ENCODE measurements at regions not wholly inside any gene's neighbourhood (a gene's known extent, or its start where the extent isn't known, plus 50 kb on each side); places are given as distances from the start of the nearest gene placed in this dataset.

GRCh38 chr16:73572135-73572828 is 524.4 kb upstream of the ZFHX3 start:
- Histone ChIP-seq H3K27ac (ENCODE audit: control insufficient read depth, insufficient read depth) (no peak overlapping the region), H3K36me3 (ENCODE audit: control insufficient read depth in 2 of 2, insufficient read depth in 2 of 2, low read length in 1 of 2) (no peaks in the 10 kb centered on the region), H3K27me3 (replicated peaks in 1 of 2; ENCODE audit: control insufficient read depth in 2 of 2, insufficient read depth in 2 of 2, low read length in 1 of 2) (no peaks in the 10 kb centered on the region; a peak in 1 of 4 replicates), H3K4me3 (no peak overlapping the region), H2AFZ (ENCODE audit: control insufficient read depth, low read depth, low read length) (no peak overlapping the region), H3K4me1 (ENCODE audit: control insufficient read depth, insufficient read depth, low read length) (no peaks in the 10 kb centered on the region), H3K9me3 (replicated peaks; ENCODE audit: control insufficient read depth, insufficient read depth, low read length) (no peaks in the 10 kb centered on the region), H3K9ac (ENCODE audit: control insufficient read depth, insufficient read depth, low read length) (no peak overlapping the region), H3K79me2 (ENCODE audit: control insufficient read depth, insufficient read depth, low read length) (no peaks in the 10 kb centered on the region), H3K4me2 (ENCODE audit: control insufficient read depth, insufficient read depth) (no peak overlapping the region), H4K20me1 (ENCODE audit: control insufficient read depth, insufficient read depth) (no peaks in the 10 kb centered on the region)
- ChIA-PET CTCF (no interaction called here), SMC1A (ENCODE audit: uncharacterized antibody, unreplicated experiment) (no interaction called here), POLR2A (interaction anchor here (0.7 kb wide), 1 partner anchor 41 kb away, joined by 6 read pairs; no protein-coding TSS in a partner anchor), RAD21 (ENCODE audit: unreplicated experiment) (interaction anchor here (0.7 kb wide), 1 partner anchor 1068 kb away, joined by 4 read pairs; no protein-coding TSS in a partner anchor)
- TF ChIP-seq DPF2 (IDR thresholded peaks at IDR 0.05): no peak
- DNase-seq (ENCODE audit: low read depth, low spot score) (no peak), FAIRE-seq (no peak), ATAC-seq (no peak)
- intact Hi-C loops (cut with micrococcal nuclease; ENCODE audit: unreplicated experiment): no loop called here
- no TSS peak for BruUV-seq (replicated peaks)
- in situ Hi-C loops (cut with MboI): no loop called here
- WGBS (ENCODE audit: insufficient coverage, insufficient replicate concordance, low lambda C conversion rate, missing lambda C conversion rate): 21% methylated on average over 8 of the region's 8 CpGs

- FAIRE-seq: no peak
- in situ Hi-C loops (cut with MboI) (no loop called here), intact Hi-C loops (cut with micrococcal nuclease; ENCODE audit: unreplicated experiment) (loop anchor here (5.0 kb wide), 2 partner anchors 388 to 468 kb away; no protein-coding TSS in a partner anchor)
- no peaks in the 10 kb centered on the region; a peak in 1 of 4 replicates for H3K27me3 ChIP-seq (replicated peaks in 1 of 2; ENCODE audit: control insufficient read depth in 2 of 2, insufficient read depth in 2 of 2, low read length in 1 of 2)
- no peaks in the 10 kb centered on the region for H3K9me3 ChIP-seq (replicated peaks; ENCODE audit: control insufficient read depth, insufficient read depth, low read length)
- no peak overlapping the region for H3K9ac ChIP-seq (ENCODE audit: control insufficient read depth, insufficient read depth, low read length)
- H3K4me3 ChIP-seq: no peak overlapping the region
- H2AFZ ChIP-seq (ENCODE audit: control insufficient read depth, low read depth, low read length): no peak overlapping the region
- WGBS (ENCODE audit: insufficient coverage, insufficient replicate concordance, low lambda C conversion rate, missing lambda C conversion rate): 43% methylated on average over 9 of the region's 9 CpGs
- ATAC-seq: no peak
- CTCF ChIA-PET: interaction anchor here (0.7 kb wide), 2 partner anchors 91 to 307 kb away, joined by 3 to 4 read pairs; no protein-coding TSS in a partner anchor
- H3K36me3 ChIP-seq (ENCODE audit: control insufficient read depth in 2 of 2, insufficient read depth in 2 of 2, low read length in 1 of 2): no peaks in the 10 kb centered on the region
- TF ChIP-seq ESRRA (IDR thresholded peaks at IDR 0.05; ENCODE audit: low read length) (no peak), NFYA (IDR thresholded peaks at IDR 0.05; ENCODE audit: borderline replicate concordance, low read depth, low read length) (no peak), STAT1 (conservative IDR thresholded peaks at IDR 0.05) (no peak), E4F1 (IDR thresholded peaks at IDR 0.05; ENCODE audit: borderline replicate concordance, partially characterized antibody) (no peak)
- BruUV-seq (replicated peaks): no TSS peak
- no peaks in the 10 kb centered on the region for H4K20me1 ChIP-seq (ENCODE audit: control insufficient read depth, insufficient read depth)
- RAD21 ChIA-PET (ENCODE audit: unreplicated experiment): interaction anchor here (0.5 kb wide), 1 partner anchor 309 kb away, joined by 3 read pairs; no protein-coding TSS in a partner anchor
- no peak overlapping the region for H3K27ac ChIP-seq (ENCODE audit: control insufficient read depth, insufficient read depth)
- no peaks in the 10 kb centered on the region for H3K79me2 ChIP-seq (ENCODE audit: control insufficient read depth, insufficient read depth, low read length)
- POLR2A ChIA-PET: interaction anchor here (0.6 kb wide), 1 partner anchor 23 kb away, joined by 4 read pairs; no protein-coding TSS in a partner anchor
- H3K4me2 ChIP-seq (ENCODE audit: control insufficient read depth, insufficient read depth): no peak overlapping the region
- no peaks in the 10 kb centered on the region for H3K4me1 ChIP-seq (ENCODE audit: control insufficient read depth, insufficient read depth, low read length)
- no peak for DNase-seq (ENCODE audit: low read depth, low spot score)
- SMC1A ChIA-PET (ENCODE audit: uncharacterized antibody, unreplicated experiment): no interaction called here
Observed at GRCh38 chr16:73569266-73569980, 521.5 kb upstream of the ZFHX3 start.
